H1 (cell line): ENCODE measurements at regions not wholly inside any gene's neighbourhood (a gene's known extent, or its start where the extent isn't known, plus 50 kb on each side); places are given as distances from the start of the nearest gene placed in this dataset.

Experiments used
- CTCF ChIA-PET: fragments of 300-600 bp; sonication (Branson Sonifier 250); formaldehyde crosslinking; loops from one replicate; lab custom pipeline; 2021; ENCODE audit not compliant: partially characterized antibody; lab: Charles Lee
- POLR2A ChIA-PET: fragments of 300-600 bp; sonication (Branson Sonifier 250); formaldehyde crosslinking; loops from one replicate; lab custom pipeline; 2021; ENCODE audit warnings: inconsistent platforms; ENCODE audit not compliant: partially characterized antibody; lab: Charles Lee
- DNase-seq, 2 experiments: peaks; one replicate each; pipeline versions ENCODE4 v3.0.0 to v3.0.0-alpha.2; 2010 to 2022; ENCODE audit warnings: low spot score in 2 of 2, low read depth in 1 of 2, mixed read lengths in 1 of 2
- FAIRE-seq: peaks from 2 replicates; lab custom pipeline; 2011; peaks lifted over from hg19 to GRCh38; lab: Jason Lieb, UNC
- H2AFZ ChIP-seq: 2 replicates; pipeline ENCODE4 v1.8.1; 2012; ENCODE audit warnings: low read length, inconsistent platforms
- H2AK5ac ChIP-seq: 2 replicates; pipeline ENCODE4 v1.6.1; 2013; ENCODE audit warnings: low read depth, low read length
- H2BK120ac ChIP-seq: replicated peaks from 2 replicates; pipeline ENCODE3; 2013; ENCODE audit warnings: low read depth, low read length, inconsistent platforms
- H2BK12ac ChIP-seq: 2 replicates; pipeline ENCODE4 v1.6.1; 2013; ENCODE audit warnings: low read depth, low read length
- H2BK15ac ChIP-seq: 2 replicates; pipeline ENCODE4 v1.6.1; 2013; ENCODE audit warnings: low read length
- H2BK20ac ChIP-seq: 2 replicates; pipeline ENCODE4 v1.6.1; 2013; ENCODE audit warnings: low read length
- H2BK5ac ChIP-seq: 2 replicates; pipeline ENCODE4 v1.6.1; 2013; ENCODE audit warnings: low read depth, low read length
- H3K14ac ChIP-seq: 2 replicates; pipeline ENCODE4 v1.6.1; 2013; ENCODE audit warnings: inconsistent platforms; ENCODE audit not compliant: insufficient read length
- H3K18ac ChIP-seq: 2 replicates; pipeline ENCODE4 v1.6.1; 2013; ENCODE audit warnings: low read length; ENCODE audit errors: extremely low read depth
- H3K23ac ChIP-seq: 2 replicates; pipeline ENCODE4 v1.6.1; 2013; ENCODE audit warnings: inconsistent platforms; ENCODE audit not compliant: insufficient read length
- H3K23me2 ChIP-seq: 2 replicates; pipeline ENCODE4 v1.6.1; 2013; ENCODE audit warnings: low read depth, low read length
- H3K27ac ChIP-seq: 2 replicates; pipeline ENCODE4 v1.6.1; 2011; ENCODE audit warnings: low read depth, low read length, inconsistent platforms
- H3K27me3 ChIP-seq, 4 experiments: replicated peaks in 1 of 4; 1 replicate in 1 of 4; 2 replicates in 3 of 4; pipeline versions ENCODE4 v1.6.1 to v1.8.1; 2011 to 2013; ENCODE audit warnings: low read length in 3 of 4, mild to moderate bottlenecking in 3 of 4, inconsistent platforms in 2 of 4, mixed read lengths in 2 of 4, moderate library complexity in 1 of 4; ENCODE audit not compliant: control insufficient read depth in 3 of 4, insufficient read depth in 3 of 4; ENCODE audit errors: extremely low read depth in 1 of 4
- H3K36me3 ChIP-seq, 4 experiments: 2 replicates each; pipeline versions ENCODE4 v1.6.1 to v1.8.1; 2011 to 2013; ENCODE audit warnings: mild to moderate bottlenecking in 4 of 4, low read length in 3 of 4, moderate library complexity in 2 of 4, control low read depth in 1 of 4, inconsistent platforms in 1 of 4; ENCODE audit not compliant: insufficient read depth in 4 of 4, control insufficient read depth in 2 of 4
- H3K4ac ChIP-seq: replicated peaks from 2 replicates; pipeline ENCODE3; 2013; ENCODE audit warnings: low read length, low read depth, mixed read lengths, inconsistent platforms; ENCODE audit not compliant: insufficient read length
- H3K4me1 ChIP-seq, 4 experiments: replicated peaks in 1 of 4; 1 replicate in 1 of 4; 2 replicates in 3 of 4; pipeline versions ENCODE4 v1.6.1 to v1.8.1; 2011 to 2013; ENCODE audit warnings: low read length in 3 of 4, inconsistent platforms in 2 of 4, mixed read lengths in 1 of 4; ENCODE audit not compliant: insufficient read depth in 4 of 4, control insufficient read depth in 3 of 4
- H3K4me2 ChIP-seq, 2 experiments: 2 replicates each; pipeline versions ENCODE4 v1.6.1 to v1.8.1; 2011 to 2013; ENCODE audit warnings: low read depth in 2 of 2, low read length in 2 of 2, control low read depth in 1 of 2, inconsistent platforms in 1 of 2, mild to moderate bottlenecking in 1 of 2; ENCODE audit not compliant: insufficient read depth in 1 of 2
- H3K4me3 ChIP-seq, 4 experiments: fragments of 200-600, 300-600 bp in 1 of 4; sonication (generic), shearing (Covaris generic), sonication (Bioruptor Twin) in 1 of 4; 2 replicates each; pipeline versions ENCODE4 v1.5.1 to v1.8.1; 2011 to 2016; ENCODE audit warnings: low read length in 4 of 4, low read depth in 3 of 4, control low read depth in 2 of 4, inconsistent platforms in 2 of 4, mild to moderate bottlenecking in 2 of 4, mixed read lengths in 1 of 4, moderate library complexity in 1 of 4; ENCODE audit not compliant: insufficient read depth in 2 of 4; ENCODE audit errors: extremely low read depth in 1 of 4
- H3K56ac ChIP-seq: replicated peaks from 2 replicates; pipeline ENCODE3; 2013; ENCODE audit warnings: low read depth, mild to moderate bottlenecking, mixed read lengths, low read length, inconsistent platforms; ENCODE audit not compliant: insufficient read length
- H3K79me1 ChIP-seq: 2 replicates; pipeline ENCODE4 v1.6.1; 2013; ENCODE audit warnings: low read depth, low read length, control low read depth
- H3K79me2 ChIP-seq, 2 experiments: 2 replicates each; pipeline versions ENCODE4 v1.6.1 to v1.8.1; 2012 to 2013; ENCODE audit warnings: low read length in 2 of 2, mild to moderate bottlenecking in 2 of 2, inconsistent platforms in 1 of 2; ENCODE audit not compliant: insufficient read depth in 2 of 2, control insufficient read depth in 1 of 2
- H3K9ac ChIP-seq, 4 experiments: replicated peaks in 1 of 4; 1 replicate in 1 of 4; 2 replicates in 3 of 4; pipeline versions ENCODE4 v1.6.1 to v1.8.1; 2011 to 2013; ENCODE audit warnings: low read depth in 3 of 4, low read length in 3 of 4, control low read depth in 2 of 4, mild to moderate bottlenecking in 2 of 4, moderate library complexity in 2 of 4, inconsistent platforms in 1 of 4; ENCODE audit errors: extremely low read depth in 1 of 4
- H3K9me3 ChIP-seq, 2 experiments: 2 replicates each; pipeline versions ENCODE4 v1.6.1 to v1.8.1; 2012 to 2013; ENCODE audit warnings: mild to moderate bottlenecking in 2 of 2, moderate library complexity in 2 of 2, control low read depth in 1 of 2, inconsistent platforms in 1 of 2, low read depth in 1 of 2, low read length in 1 of 2, mixed read lengths in 1 of 2; ENCODE audit not compliant: insufficient read depth in 2 of 2
- H4K20me1 ChIP-seq, 2 experiments: replicated peaks in 1 of 2; 2 replicates each; pipeline versions ENCODE3 to v1.8.1; 2011 to 2013; ENCODE audit warnings: inconsistent platforms in 2 of 2, low read length in 2 of 2, mild to moderate bottlenecking in 1 of 2; ENCODE audit not compliant: insufficient read depth in 2 of 2, control insufficient read depth in 1 of 2
- H4K5ac ChIP-seq: 2 replicates; pipeline ENCODE4 v1.6.1; 2013; ENCODE audit warnings: low read length, low read depth, mixed read lengths, inconsistent platforms; ENCODE audit not compliant: insufficient read length
- H4K8ac ChIP-seq: 2 replicates; pipeline ENCODE4 v1.8.0; 2013; ENCODE audit warnings: mild to moderate bottlenecking, moderate library complexity, low read length, inconsistent platforms; ENCODE audit not compliant: insufficient read depth; ENCODE audit errors: extremely low read depth
- H4K91ac ChIP-seq: replicated peaks from 2 replicates; pipeline ENCODE3; 2013; ENCODE audit warnings: low read length, mixed read lengths, inconsistent platforms; ENCODE audit not compliant: insufficient read length
- ASH2L ChIP-seq: fragments of 200-600, 300-600 bp; sonication (generic); IDR thresholded peaks from one replicate; pipeline ENCODE4 v1.7.1; 2017; ENCODE audit warnings: low read length
- BACH1 ChIP-seq: IDR thresholded peaks from 2 replicates; pipeline ENCODE4 v1.6.1; 2012; ENCODE audit warnings: low read length, improper control_type of control experiment
- BCL11A ChIP-seq, 2 experiments: IDR thresholded peaks; one replicate each; pipeline ENCODE4 v1.6.1; 2011; ENCODE audit warnings: low read depth in 2 of 2, low read length in 2 of 2, mild to moderate bottlenecking in 2 of 2
- EGR1 ChIP-seq: IDR thresholded peaks from 2 replicates; pipeline ENCODE4 v1.6.1; 2011; ENCODE audit warnings: low read depth, low read length, borderline replicate concordance
- FOSL1 ChIP-seq: IDR thresholded peaks from 2 replicates; pipeline ENCODE4 v1.6.1; 2011; ENCODE audit warnings: mild to moderate bottlenecking, low read depth, low read length, moderate library complexity; ENCODE audit not compliant: insufficient read depth
- MAFK ChIP-seq: IDR thresholded peaks from 2 replicates; pipeline ENCODE4 v1.6.1; 2012; ENCODE audit warnings: low read depth, mild to moderate bottlenecking, improper control_type of control experiment, low read length
- POLR2AphosphoS5 ChIP-seq: IDR thresholded peaks from 2 replicates; pipeline ENCODE4 v1.6.1; 2011; ENCODE audit warnings: low read depth, low read length
- POU5F1 ChIP-seq: IDR thresholded peaks from 2 replicates; pipeline ENCODE4 v1.6.1; 2011; ENCODE audit warnings: low read depth, mild to moderate bottlenecking, low read length, moderate library complexity
- RAD21 ChIP-seq, 2 experiments: IDR thresholded peaks in 1 of 2; conservative IDR thresholded peaks in 1 of 2; 2 replicates each; pipeline ENCODE4 v1.6.1; 2011; ENCODE audit warnings: low read depth in 2 of 2, low read length in 2 of 2, improper control_type of control experiment in 1 of 2, inconsistent platforms in 1 of 2, mild to moderate bottlenecking in 1 of 2, moderate library complexity in 1 of 2
- RBBP5 ChIP-seq: IDR thresholded peaks from 2 replicates; pipeline ENCODE4 v1.7.1; 2012; ENCODE audit warnings: low read depth, mild to moderate bottlenecking, inconsistent platforms, low read length, moderate library complexity, borderline replicate concordance
- SIRT6 ChIP-seq: IDR thresholded peaks from one replicate; pipeline ENCODE4 v1.7.1; 2012; ENCODE audit warnings: low read length, inconsistent platforms
- SP2 ChIP-seq: IDR thresholded peaks from 2 replicates; pipeline ENCODE4 v1.6.1; 2012; ENCODE audit warnings: mild to moderate bottlenecking, low read length, inconsistent platforms
- SUZ12 ChIP-seq: fragments of 200-600 bp; sonication (generic); IDR thresholded peaks from 2 replicates; pipeline ENCODE4 v1.6.1; 2012; ENCODE audit warnings: mild to moderate bottlenecking, inconsistent platforms, low read length, moderate library complexity, mixed read lengths
- TCF12 ChIP-seq: IDR thresholded peaks from 2 replicates; pipeline ENCODE4 v1.6.1; 2011; ENCODE audit warnings: low read depth, mild to moderate bottlenecking, low read length
- YY1 ChIP-seq: IDR thresholded peaks from 2 replicates; pipeline ENCODE4 v1.6.1; 2011; ENCODE audit warnings: low read depth, mild to moderate bottlenecking, low read length
- WGBS, 2 experiments: shearing (Covaris generic) in 1 of 2; methylation state at CpG; one replicate each; pipeline versions ENCODE4 v1.1.6 to v1.1.7; 2013 to 2015; ENCODE audit warnings: low lambda C conversion rate in 2 of 2, mixed read lengths in 2 of 2, inconsistent platforms in 1 of 2, low coverage in 1 of 2, missing lambda C conversion rate in 1 of 2; ENCODE audit not compliant: insufficient replicate concordance in 2 of 2, insufficient coverage in 1 of 2, insufficient read length in 1 of 2; ENCODE audit errors: extremely low coverage in 1 of 2, missing lambda C conversion rate in 1 of 2; 5-methylcytosine and 5-hydroxymethylcytosine counted together

DNA sequence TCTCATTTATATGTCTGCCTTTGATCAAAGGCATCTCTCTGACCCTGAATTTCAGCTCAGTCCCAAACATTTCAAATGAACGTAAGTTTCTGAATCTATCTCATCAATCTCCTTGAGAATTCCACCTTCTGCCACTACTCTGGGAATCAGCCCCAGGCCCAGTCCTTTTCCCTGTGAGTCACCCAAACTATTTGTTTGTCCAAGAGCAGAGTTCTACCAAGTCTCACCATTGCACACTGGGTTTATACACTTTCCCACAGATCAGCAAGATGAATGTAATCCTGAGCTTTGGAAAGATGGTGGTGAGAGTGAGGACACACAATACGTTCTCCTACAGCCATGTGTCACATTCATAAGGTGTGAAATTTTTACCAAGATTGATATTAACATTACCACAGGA is 251.3 kb upstream of the VWC2 start:
- H2BK120ac ChIP-seq, result no peak overlapping the region
- H2BK20ac ChIP-seq, result no peak overlapping the region
- H3K36me3 ChIP-seq, result no peaks in the 10 kb centered on the region
- no peaks in the 10 kb centered on the region for H3K79me2 ChIP-seq
- H3K79me1 ChIP-seq, result no peaks in the 10 kb centered on the region
- H3K27ac ChIP-seq, result no peak overlapping the region
- H2AFZ ChIP-seq, result no peak overlapping the region
- H3K9ac ChIP-seq, result no peak overlapping the region
- no peak overlapping the region for H3K4ac ChIP-seq
- no peak overlapping the region for H2AK5ac ChIP-seq
- no peaks in the 10 kb centered on the region for H3K9me3 ChIP-seq
- CTCF ChIA-PET, result no interaction called here
- H3K18ac ChIP-seq, result no peak overlapping the region
- no peak overlapping the region for H3K14ac ChIP-seq
- no peak for FAIRE-seq
- H3K4me2 ChIP-seq, result no peak overlapping the region
- WGBS, 2 experiments, result 94% methylated on average over 2 of the region's 2 CpGs; no CpG with 5 or more reads in 1 of the 2 experiments
- H3K56ac ChIP-seq, result no peak overlapping the region
- no peak for DNase-seq
- H3K23me2 ChIP-seq, result no peaks in the 10 kb centered on the region
- no peak overlapping the region for H4K5ac ChIP-seq
- H4K20me1 ChIP-seq, result no peaks in the 10 kb centered on the region
- no peak overlapping the region for H3K23ac ChIP-seq
- no peak overlapping the region for H4K91ac ChIP-seq
- H2BK12ac ChIP-seq, result no peak overlapping the region
- peaks cover 0 to 3% (median 0%) of the 10 kb centered on the region in 4 experiments; a peak in 2 of 7 replicates for H3K4me1 ChIP-seq
- no peak overlapping the region for H3K4me3 ChIP-seq
- H2BK5ac ChIP-seq, result no peak overlapping the region
- no peak overlapping the region for H2BK15ac ChIP-seq
- H4K8ac ChIP-seq, result no peak overlapping the region
- POLR2A ChIA-PET, result no interaction called here
- no peaks in the 10 kb centered on the region for H3K27me3 ChIP-seq
- TF ChIP-seq POLR2AphosphoS5 (no peak), BCL11A (IDR thresholded peaks at IDR 0.05; ENCODE audit: low read depth in 2 of 2, low read length in 2 of 2) (no peak), EGR1 (no peak), SUZ12 (no peak), BACH1 (no peak), RAD21 (IDR thresholded peaks at IDR 0.05 in 1 of 2, conservative IDR thresholded peaks at IDR 0.05 in 1 of 2; ENCODE audit: low read depth in 2 of 2, low read length in 2 of 2) (no peak), SP2 (no peak), ASH2L (no peak), TCF12 (no peak), RBBP5 (no peak), MAFK (no peak), YY1 (no peak), FOSL1 (no peak), SIRT6 (no peak), POU5F1 (no peak)
